GM15510 (cell line): ENCODE measurements at regions not wholly inside any gene's neighbourhood (a gene's known extent, or its start where the extent isn't known, plus 50 kb on each side); places are given as distances from the start of the nearest gene placed in this dataset.

Experiments used
- POLR2A ChIP-seq: IDR thresholded peaks from 3 replicates; pipeline ENCODE4 v1.6.1; 2011; ENCODE audit warnings: borderline replicate concordance; ENCODE audit not compliant: insufficient read length; ENCODE audit errors: extremely low read depth

DNA sequence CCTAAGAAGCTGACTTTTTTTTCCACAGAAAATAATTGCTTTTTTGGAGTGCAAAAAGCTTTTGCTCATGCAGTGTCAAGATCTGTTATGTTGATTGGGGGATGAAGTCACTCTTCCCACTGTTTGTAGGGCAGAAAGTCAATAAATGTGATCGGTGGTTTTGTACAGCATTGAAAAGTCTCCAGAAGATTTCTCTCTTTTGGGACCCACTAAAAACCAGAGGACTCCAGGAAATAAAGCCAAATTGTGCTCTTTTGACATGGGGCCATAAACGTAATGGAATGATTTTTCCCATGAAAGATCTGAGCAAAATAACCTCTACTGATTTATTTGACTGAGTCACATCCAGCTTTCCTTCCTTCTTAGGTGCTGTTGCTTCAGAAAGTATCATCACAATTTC is 122.5 kb downstream of the SNAPC1 start:
- no peak for TF ChIP-seq POLR2A

DNA sequence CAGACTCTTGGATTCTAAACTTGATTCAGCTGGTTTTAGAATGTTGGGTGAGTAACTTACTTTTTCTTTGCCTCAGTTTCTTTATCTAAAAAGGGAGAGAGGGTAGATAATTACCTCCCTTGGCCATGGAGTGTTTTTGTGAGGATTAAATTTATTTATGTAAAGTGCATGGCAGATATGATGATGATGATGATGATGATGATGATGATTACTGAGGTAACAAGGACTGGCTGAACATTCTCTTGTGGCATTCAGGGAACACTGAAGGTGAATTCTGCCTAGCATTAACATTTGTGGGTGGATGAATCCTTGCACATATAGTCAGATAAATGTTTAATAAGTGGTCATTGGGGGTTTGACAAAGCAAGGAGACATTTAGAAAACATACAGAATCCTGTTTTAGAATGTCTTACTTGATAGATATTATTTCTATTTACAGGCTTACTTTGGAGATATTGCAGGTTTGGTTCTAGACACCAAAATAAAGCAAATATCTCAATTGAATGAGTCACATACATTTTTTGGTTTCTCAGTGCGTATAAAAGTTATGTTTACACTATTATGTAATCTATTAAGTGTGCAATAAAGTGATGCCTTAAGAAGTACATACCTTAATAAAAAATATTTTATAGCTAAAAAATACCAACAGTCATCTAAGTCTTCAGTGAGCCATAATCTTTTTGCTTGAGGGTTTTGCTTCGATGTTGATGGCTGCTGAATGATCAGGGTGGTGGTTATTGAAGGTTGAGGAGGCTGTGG is 123.2 kb downstream of the SNAPC1 start:
- no peak for TF ChIP-seq POLR2A

GRCh38 chr14:61887628-61888027 is 125.4 kb downstream of the SNAPC1 start:
- TF ChIP-seq POLR2A = no peak

DNA sequence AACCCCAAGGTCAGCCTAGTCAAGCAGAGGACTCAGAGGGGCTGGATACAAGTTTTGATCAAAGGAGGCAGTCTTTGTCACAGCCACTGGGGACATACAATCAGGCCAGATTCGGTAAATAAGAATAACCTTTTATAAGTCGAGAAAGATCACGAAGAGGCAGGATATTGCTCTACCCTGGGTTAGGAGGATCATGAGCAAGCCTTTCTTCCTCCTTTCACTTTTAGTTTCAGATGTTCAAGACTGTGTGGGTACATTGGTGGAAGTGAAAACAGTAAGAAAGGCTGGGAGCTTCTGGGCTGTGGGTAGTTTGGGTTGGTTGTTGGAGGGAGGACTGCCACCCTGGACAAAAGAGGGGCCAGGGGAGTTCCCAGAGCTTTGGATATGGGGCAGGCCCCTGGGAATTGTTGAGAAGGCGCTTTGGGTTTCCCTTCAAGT is 127.7 kb downstream of the SNAPC1 start:
- no peak for TF ChIP-seq POLR2A

DNA sequence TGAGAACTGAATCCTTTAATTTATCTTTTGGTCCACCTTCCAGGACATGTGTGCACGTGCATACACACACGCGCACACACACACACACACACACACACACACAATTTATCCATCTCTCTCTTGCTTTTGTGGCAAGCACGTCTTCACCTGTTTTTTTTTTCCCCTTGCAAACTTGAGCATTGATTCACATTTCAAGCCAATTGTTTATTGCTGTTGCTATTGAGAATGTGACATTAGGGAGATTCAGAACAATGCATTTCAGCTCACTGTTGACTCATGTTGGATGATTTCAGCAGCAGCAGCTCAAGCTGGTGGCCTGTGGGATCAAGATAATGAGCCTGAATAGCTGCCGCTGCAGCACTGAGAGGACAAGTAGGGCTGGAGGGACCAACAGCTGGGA is 128.9 kb downstream of the SNAPC1 start:
- TF ChIP-seq POLR2A = no peak

GRCh38 chr14:61891810-61892209 is 129.6 kb downstream of the SNAPC1 start:
- no peak for TF ChIP-seq POLR2A

DNA sequence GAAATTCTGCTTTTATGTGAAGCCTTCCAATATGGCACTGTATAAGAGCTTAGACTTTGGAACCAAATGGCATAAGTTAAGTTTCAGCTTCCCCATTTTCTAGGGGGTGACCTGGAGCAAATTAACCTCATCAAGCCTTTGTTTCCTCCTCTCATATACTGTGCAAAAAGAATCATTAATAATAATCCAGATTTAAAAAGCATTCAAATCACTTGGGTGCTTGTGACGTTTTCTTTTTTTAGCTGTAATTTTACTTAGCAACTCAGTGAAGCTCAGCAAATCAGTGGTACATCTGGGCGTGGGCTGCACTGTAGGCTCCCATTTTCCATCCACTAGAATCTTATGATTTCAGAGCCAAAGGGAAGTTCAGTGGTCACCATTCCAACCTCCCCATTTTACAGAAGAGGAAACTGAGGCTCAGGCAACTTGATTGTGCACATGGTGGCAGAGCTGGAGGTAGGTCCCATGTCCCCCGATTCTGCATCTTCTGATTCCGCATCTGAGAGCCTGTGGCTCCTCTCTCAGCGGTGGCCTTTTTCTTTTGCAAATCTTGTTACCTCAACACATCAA is 131.2 kb downstream of the SNAPC1 start:
- TF ChIP-seq POLR2A = no peak

GRCh38 chr14:61894452-61895077 is 132.3 kb downstream of the SNAPC1 start:
- no peak for TF ChIP-seq POLR2A

GRCh38 chr14:61897300-61897699 is 135.1 kb downstream of the SNAPC1 start:
- TF ChIP-seq POLR2A = no peak

- TF ChIP-seq POLR2A = no peak
Measured at GRCh38 chr14:61898568-61898967, 136.3 kb downstream of the SNAPC1 start.

DNA sequence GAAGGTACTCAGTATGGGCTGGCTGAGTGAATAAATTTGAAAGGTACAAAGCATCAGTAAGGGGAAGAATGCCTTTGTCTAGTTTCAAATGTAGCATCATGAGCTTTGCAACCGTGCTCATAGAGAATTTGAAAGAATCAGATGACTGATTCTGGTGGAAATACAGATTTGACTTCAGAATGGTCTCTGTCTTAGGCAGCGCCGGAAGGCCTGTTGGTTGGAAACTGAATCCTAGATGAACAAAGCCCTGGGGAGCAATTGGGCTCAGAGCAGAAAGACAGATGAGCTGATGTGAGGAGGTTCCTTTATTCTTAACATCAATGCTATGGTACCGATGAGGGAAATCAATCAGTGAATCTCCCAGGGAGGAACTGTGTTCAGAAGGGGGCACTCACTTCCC is 137.3 kb downstream of the SNAPC1 start:
- TF ChIP-seq POLR2A = no peak

- no peak for TF ChIP-seq POLR2A
Measured at GRCh38 chr14:61904946-61905345, 142.7 kb downstream of the SNAPC1 start.

DNA sequence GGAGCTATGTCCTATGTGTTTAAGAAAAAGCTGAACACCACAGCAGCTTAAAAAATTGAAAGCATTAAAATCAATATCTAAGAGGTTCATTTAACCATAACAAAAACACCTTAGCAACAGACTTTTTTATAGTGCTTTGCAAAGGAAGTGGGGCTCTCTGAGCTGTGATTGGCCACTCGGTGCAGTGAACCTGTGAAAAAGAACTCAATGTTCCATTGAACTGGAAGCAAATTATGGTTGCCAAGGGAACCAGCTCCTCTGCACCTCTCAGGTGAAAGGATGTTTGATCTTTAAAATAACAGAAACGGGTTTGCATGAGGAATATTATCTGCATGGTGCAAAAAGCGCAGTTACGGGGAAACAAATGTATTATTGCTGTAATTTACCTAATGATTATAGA is 149.4 kb downstream of the SNAPC1 start:
- no peak for TF ChIP-seq POLR2A

- no peak for TF ChIP-seq POLR2A
Measured at GRCh38 chr14:61918998-61919397, 156.8 kb downstream of the SNAPC1 start.

- TF ChIP-seq POLR2A = no peak
Measured at GRCh38 chr14:61923348-61923747, 161.1 kb downstream of the SNAPC1 start.

- TF ChIP-seq POLR2A = no peak
Measured at GRCh38 chr14:61925043-61925442, 162.8 kb downstream of the SNAPC1 start.
